Retina (tissue), 1 donor: ENCODE measurements at regions not wholly inside any gene's neighbourhood (a gene's known extent, or its start where the extent isn't known, plus 50 kb on each side); places are given as distances from the start of the nearest gene placed in this dataset.
"Not testable (repeated sequence)": the region's sequence is repeated elsewhere in the genome, so short reads cannot be mapped to it uniquely, and the experiment has no call there.

Experiments
- DNase-seq: peaks from one replicate; pipeline ENCODE4 v3.0.0-alpha.2; 2016

DNA sequence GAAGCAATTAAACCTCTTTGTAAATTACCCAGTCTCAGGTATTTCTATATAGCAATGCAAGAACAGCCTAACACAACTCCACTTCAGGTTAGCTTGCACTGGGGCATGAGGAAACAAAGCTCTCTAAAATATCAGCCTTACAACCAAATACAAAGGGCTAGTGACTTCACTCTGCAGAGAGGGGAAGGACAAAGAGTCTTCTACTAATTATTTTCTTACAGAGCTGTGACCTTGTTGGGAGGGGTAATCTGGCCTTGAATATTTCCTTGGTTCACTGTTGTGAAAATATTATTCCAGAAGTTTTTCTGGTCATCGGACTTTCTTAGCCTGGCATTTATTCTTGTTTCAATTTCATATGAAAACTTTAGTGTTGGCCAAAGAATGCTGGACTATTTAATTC lies 334.4 kb upstream of the CTNNB1 start:
- no peak for DNase-seq

DNA sequence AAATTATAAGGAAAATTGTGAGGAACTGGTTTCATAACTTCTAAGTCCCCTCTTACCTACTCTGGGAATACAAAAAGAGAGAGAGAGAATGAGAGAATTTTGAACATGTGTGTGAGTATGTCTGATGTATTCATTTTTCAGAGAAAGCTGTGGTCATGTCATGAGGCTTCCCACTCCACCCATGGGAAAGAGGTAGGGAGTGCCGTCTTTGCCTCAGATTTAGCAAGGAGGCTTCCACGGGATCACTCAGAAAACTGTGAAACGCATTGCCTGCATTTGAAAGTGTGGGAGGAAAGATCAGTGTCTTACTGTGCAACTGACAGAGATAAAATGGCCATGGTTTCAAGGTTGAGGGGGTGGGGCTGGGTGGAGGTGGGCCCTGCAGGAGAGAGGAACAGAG lies 331.5 kb upstream of the CTNNB1 start:
- no peak for DNase-seq

DNA sequence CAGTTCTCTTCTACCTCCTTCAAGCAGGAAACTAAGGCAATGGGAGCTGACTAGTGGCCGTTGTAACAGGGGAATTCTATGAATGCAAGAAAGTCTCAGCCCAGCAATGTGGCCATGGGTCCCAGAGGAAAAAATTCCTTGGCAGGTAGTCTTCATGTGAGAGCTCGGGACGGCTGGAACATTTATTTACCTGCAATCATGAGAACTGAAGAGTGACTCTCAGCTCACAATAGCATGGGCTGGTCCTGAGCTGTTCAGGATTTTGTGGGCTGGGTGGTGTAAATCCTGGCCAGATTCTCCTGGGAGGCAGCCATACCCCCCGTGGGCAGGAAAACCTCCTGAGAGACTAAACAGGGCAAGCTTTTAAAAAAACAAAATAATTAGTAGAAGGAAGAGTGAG lies 330.3 kb upstream of the CTNNB1 start:
- DNase-seq, result no peak

DNA sequence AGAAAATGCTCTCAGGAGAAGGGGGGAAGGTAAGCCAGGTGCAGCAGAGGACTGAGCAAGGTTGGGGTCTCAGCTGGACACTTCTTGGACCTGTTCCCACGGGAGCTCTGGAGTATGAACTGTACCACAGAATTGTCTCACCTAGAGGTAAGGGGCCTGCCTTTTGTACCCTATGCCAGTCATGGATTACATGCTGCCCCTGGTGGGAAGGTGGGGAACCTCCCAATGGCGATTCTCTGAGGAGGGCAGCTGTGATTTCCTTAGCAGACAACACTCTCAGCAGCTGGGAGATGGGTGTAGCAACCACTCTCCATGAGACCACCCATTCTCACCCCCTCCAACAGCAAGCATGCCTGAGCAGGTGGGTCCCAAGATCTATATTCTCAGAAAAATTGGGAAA lies 329.4 kb upstream of the CTNNB1 start:
- no peak for DNase-seq

DNA sequence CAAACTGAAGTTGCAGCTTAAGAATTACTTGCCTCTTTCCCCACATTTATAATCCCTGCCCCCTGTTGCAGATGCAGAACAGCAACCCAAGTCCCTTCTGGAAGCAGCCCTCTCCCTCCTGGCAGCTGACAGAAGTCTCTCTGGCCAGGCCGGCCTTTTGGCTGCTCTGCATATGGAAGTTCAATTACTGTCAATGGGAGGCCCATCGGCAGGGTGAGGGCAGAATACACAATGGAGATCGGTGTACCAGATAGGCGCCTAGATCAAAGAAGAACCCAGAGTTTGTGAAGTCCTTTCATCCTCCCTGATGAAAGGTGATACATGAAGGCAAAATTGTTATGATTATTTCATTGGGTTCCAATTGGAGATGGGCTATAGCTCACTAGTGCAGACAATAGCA lies 327.9 kb upstream of the CTNNB1 start:
- no peak for DNase-seq

DNA sequence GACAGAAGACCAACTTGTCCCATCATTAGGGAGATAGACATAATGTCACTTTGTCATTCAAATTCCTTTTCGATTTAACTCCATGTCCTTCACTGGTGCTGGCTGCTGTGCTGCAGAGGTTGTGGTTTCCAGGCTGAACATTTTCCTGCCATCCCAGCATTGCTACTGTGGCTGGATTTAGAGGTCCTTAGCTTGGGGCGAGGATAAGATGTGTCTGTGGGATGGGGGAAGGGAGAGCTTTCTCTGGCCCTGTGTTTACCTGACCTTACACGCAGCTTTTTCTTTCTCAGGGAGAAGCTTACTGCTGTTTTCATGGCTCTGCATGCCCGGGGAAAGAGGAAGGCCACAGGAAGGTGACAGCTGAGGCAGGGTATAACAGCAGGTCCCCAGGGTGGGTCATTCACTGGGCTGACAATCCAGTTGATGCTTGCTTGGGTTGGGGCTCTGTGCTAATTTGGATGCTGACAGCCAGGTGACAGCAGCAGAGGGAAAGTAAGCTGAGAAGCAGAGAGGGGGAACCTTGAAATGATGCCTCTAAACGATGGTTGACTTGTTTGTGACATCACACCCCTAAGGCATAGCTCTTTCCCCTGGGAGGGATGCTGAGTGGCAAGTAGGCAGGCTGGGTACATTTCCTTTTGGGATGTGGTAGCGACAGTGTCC lies 326.9 kb upstream of the CTNNB1 start:
- DNase-seq, result peak; percentile 40

DNA sequence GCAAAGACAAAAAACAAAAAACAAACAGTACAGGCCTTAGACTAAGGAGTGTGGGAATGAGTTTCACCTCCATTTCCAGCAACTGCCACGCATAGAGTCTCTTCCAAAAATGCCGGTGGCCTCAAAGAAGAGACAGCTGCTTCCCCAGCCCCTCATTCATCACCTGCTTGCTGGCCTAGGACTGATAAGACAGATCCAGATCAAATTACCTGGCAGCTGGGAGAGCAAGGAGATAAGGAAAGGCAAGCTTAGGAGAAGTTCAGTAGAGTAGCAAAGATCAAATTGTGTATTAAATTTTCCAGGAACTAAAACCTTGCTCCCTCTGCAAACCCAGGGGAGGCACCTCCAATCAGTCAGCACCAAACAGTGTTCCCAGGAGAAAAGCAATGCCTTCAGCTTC lies 325.8 kb upstream of the CTNNB1 start:
- no peak for DNase-seq

DNA sequence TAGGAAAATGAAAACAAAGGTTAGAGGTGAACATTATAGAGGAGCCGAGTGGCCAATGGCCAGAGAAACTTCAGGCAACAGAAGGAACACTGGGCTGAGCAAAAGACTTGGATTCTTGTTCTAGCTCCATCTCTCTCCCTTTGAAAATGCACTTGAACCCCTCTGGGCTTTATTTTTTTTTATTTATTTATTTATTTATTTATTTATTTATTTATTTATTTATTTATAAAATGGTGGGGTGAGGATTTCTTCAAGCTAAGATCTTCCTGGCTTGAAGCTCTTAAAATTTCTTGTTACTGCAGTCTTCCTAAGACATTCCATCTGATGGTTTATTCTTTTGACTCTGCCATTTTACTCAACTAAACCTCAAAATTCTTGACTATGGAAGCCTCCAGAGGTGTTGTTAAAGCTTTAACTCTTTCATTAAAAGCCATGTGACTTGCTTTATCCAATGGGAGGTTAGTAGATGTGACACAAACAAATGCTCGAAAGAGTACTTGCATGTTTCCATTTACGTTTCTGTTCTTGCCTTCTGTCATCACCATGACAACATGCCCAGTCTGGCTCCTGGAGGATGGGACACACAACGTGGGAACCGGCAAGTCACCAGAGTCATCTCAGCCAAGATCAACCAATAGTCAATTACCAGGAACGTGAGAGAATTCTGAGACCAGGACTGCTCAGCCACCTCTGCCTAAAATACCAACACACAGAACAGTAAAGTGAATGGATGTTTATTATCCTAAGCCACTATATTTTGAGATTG lies 325.2 kb upstream of the CTNNB1 start:
- no peak for DNase-seq

DNA sequence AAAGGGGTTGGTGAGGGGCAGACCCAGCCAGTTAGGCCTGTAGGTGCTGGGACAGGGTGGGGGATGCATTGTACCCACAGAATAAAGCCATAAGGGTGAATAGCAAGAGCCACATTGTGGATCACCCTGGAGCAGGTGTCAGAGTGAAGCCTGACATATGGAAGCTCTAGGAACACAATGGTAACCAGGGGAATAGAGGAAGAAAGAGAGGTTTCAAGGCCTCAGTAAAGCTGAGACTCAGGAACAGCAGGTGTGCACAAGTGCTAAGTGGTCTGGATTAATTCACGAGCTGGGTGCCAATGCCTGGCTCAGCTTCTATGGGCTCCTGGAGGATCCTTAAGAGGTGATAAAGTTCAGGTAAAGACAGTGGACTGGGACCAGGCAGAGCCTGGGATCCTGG lies 323.7 kb upstream of the CTNNB1 start:
- no peak for DNase-seq

DNA sequence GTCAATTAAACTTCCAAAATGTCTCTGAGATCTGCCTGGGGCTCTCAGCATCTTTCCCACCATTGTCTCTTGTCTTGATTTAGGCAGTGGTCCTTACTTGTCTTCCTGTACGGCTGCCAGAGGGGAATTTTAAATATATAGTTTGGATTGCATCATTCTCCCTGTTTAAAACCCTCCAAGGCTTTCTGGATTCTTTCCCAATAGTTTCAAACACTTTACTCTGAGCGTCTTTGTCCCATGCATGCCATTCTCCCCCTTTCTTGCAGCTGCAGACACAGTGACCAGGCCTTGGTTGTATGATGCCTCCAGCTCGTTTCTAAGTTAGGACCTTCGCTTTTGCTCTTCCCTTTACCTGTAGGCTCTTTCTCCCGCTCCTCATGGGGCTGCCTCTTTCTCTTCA lies 323.3 kb upstream of the CTNNB1 start:
- DNase-seq, result no peak

DNA sequence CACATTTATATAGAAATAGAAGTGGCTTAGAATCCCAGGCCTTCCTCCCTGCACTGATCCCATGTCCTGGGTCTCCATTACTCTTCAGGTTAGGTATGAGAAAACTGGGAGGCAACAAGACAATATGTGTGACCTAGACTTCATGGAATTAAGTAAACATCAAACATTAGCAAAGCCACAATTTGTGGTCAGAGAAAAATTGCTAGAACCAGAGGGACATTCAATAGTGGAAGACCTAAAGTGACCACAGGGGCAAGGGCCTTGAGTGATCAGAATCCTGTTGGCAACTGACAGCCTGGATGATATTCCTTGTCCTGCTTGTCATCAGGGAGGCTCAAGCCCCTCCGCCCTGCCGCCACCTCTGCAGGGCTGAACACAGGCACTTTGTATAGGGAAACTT lies 322.8 kb upstream of the CTNNB1 start:
- no peak for DNase-seq

DNA sequence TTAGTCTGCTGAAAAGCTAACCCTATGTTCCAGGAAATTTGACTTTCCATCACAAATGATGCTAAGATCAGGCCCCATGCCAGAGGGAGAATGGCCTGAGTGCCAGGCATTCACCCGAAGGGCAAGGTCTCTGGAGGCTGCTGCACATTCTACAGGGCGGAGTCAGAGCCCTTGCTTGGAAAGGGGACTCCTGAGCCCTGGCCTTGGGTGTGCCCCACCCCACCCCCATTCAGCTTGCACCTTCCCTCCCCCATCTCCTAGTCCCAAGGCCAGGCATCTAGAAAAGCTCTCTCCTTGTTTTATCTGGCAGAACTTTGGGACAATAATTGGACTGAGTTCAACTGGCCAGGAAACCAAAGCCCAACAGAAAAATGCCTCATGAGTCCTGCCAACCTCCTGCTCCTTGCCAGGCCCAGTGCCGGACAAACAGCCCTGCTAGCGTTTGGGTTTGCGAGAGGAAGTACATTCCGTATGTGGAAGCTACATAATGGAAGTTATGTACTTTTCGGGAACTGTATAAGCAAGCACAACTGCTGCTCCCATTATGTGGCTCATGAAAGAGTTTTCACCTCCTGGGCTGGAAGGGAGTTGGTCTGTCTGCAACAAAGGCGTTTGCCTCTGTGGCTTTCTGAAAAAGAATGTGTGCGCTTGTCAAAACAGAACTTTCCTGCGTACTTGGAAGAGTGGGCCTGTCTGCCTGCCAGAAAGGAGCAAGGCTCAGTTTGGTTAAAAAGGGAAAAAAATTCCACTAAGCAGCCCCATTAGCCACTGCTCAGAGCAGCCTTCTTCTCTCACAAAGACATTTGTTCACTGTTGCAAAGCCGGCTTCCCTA lies 321.5 kb upstream of the CTNNB1 start:
- no peak for DNase-seq

DNA sequence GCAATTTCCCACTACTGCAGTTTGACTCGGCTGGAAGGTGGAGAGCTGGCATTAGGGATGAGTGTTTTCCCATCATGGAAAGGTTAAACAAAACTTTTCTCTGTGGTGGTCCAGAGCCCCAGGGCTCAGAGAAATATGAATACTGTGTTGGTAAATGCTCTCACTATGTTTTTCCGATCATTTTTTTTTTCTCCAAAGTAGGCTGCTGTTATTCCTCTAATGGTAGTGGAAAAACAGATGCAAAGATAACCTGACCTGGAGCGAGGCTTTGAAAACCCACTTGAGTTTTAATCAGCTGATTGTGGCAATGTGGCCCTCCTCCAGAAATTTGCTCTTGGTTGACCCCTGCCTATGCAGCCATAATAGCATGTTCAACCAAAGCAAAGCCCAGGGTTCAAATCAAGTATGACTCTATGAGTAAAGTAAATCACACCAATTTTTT lies 320.8 kb upstream of the CTNNB1 start:
- DNase-seq, result no peak

DNA sequence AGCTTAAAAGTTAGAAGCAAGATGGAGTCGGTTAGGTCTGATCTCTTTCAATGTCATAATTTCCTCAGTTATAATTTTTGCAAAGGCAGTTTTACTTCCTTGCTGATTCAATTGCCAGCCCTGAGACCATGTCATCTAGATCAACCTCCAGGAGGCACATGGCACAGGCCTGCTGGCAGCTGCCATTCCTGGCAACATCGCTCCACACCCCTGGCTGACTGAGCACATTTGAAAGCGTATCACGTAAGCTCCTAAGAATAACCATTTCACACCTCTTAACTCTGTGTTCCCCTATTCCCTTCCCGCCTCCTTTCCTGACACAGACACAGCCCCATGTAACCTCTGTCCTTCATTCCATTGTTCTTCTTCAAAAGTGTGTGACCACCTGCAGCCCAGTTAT lies 313.9 kb upstream of the CTNNB1 start:
- no peak for DNase-seq

DNA sequence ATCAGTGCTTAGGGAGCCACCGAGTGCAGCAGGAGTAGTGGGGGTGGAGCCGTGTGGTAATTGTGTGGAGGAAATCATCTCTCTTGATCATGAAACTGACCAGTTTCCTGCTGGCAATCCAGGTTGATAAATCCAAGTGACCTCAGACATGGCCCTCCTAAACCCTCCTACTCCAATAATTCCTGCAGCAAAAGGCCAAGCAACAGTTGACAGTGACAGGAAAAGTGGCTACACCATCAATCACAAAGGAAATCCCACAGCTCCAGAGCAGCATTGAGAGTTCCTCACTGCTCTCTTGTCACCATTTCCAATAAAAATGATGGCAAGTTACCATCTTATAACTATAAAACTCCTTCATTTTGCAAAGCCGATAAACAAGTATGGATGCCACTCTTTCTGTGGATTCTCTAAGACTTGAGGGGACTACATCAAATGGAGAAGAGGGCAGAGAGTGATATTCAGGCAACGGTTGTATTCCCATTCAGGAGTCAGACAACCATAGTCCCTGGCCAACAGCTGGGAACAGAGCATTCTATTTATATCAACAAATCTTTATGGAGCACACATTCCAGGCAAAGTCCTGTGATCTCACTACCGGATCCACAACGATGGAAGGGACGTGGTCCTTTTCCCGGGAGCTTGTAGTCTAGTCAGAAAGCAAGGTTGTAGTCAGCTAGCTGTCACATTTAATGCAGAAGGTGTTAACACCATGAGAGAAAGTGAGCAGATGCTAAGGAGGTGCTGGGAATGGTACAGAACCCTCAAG lies 312.5 kb upstream of the CTNNB1 start:
- no peak for DNase-seq

DNA sequence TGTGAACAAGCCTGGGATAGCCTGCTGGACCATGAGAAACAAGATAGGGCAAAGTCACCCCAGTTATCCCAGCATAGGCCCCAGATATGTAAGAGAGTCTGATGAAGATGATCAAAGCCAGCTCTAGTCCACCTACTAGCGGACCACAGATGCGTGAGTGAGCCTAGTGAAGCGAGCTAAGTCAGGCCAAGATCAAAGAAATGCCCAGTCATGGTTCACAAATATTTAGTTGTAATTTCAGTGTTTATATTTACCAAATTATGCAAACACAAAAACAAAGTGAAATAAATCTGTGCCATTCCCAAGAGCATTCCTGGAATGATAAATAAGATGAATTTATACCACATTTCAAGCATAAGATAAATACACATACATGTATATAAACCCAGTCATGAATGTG lies 308.1 kb upstream of the CTNNB1 start:
- no peak for DNase-seq

DNA sequence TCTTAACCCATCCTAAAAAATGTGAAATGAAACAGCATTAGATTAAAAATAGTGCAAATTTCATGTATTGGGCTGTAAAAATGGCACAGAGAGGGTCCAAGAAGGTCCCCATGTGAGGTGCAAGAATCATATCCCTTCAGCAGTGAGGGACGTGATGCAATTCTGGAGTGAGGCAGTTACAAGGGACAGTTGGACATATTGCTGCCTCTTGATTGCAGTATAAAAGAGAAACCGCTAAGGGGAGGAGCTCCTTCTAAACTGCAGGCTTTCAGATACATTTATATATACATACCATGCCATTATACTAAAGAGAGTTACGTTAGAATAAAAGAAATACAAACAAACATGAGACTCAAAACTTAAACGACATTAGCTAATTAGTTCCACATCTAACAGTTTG lies 304.2 kb upstream of the CTNNB1 start:
- no peak for DNase-seq

DNA sequence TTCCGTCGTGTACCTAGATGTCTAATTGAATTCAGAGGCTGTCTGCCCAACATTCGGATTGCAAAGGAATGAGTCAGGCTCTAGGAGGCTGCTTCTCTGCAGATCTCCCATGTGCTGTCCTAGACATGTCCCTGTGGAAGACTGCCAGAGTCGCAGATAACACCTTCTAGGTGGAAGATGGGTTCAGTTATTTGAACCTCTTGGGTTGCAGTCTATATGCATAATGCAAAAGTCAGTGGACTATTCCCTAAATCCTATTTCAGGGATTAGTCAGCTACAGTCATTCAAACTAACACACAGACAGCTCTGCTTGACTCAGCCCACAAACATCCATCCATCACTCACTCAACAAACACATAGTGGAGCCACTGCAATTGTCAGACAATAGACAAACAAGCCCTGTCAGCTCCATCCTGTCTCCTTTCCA lies 300.0 kb upstream of the CTNNB1 start:
- DNase-seq, result no peak

DNA sequence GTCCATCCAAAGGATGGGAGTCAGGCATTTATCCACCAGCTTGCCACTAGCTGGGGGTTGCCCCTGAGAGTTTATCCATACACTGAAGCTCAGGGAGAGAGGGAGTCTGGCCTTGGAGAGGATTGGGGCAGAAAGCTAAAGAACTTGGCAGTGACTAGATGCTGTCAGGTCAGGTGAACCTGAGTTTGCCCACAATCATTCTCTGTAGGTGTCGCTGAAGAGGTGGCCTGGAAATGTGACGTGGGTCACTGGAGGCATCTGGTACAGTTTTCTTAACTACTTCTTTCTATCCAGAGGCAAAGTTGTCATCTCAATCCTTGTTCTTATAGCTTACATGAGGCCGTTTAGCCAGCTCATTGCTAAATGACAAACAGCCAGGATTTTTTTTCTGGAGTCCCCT lies 298.0 kb upstream of the CTNNB1 start:
- DNase-seq, result no peak

DNA sequence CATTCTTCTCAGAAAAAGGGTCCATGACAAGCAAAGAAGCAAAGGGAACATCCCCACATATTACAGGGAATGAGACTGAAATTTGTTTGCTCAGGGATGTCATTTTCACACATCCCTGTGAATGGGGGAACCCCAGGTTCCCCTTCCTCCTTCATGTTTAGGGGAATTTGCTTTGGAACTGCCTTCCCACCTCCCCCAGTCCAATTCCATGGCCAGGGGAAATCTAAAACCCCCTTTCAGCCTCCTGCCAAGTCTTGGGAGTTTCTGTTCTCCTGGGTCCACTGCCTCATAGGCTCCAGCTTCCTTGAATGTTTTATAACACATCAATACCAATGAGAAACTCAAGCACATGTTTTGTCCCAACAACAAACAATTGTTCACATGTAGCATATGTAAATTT lies 297.5 kb upstream of the CTNNB1 start:
- no peak for DNase-seq

DNA sequence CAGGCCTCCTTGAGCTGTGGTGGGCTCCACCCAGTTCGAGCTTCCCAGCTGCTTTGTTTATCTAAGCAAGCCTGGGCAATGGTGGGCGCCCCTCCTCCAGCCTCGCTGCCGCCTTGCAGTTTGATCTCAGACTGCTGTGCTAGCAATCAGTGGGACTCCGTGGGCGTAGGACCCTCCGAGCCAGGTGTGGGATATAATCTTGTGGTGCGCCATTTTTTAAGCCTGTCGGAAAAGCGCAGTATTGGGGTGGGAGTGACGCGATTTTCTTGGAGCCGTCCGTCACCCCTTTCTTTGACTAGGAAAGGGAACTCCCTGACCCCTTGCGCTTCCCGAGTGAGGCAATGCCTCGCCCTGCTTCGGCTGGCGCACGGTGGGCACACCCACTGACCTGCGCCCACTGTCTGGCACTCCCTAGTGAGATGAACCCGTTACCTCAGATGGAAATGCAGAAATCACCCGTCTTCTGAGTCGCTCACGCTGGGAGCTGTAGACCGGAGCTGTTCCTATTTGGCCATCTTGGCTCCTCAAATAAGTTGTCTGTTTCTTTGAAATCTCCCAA lies 291.3 kb upstream of the CTNNB1 start:
- not testable (repeated sequence) for DNase-seq

DNA sequence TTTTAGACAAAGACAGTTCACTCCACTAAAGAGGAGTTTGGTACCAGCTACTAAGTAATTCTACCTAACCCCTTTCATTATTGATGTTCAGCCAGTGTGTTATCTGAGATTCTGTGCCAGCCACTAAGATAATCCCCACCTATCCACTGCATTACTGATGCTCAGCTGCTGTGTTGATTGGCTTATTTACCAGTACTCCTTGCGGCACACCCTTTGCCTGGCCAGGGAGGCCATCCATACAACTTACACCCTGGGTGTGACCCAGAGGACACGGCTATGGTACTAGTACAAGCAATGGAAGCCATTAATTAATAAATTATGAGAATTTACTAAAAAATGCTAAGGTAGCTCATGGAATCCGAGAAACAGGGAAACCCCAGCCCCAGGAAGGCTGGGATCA lies 290.7 kb upstream of the CTNNB1 start:
- DNase-seq, result no peak

DNA sequence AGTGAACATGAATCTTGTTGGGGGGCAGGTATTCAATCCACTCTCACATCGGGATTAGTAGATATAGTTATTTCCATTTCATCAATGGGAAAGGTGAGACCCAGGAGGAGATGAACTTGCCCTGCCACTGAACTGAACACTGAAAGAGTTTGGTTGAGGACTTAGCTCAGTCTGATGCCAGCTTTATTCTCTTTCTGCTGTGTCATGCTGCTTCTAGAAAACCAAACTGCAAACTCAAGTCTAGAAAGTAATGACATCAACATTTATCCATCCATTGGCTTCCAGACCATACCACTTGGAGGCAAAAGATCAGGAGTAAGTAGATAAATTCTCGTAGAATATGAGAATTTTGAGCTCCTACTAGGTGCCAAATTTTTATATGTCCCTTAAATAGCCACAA lies 288.0 kb upstream of the CTNNB1 start:
- DNase-seq, result no peak
